CD4-positive, alpha-beta T cell treated with Interleukin-12 subunit alpha and Interleukin-12 subunit beta, for 1 hour (primary cell): ENCODE measurements at regions not wholly inside any gene's neighbourhood (a gene's known extent, or its start where the extent isn't known, plus 50 kb on each side); places are given as distances from the start of the nearest gene placed in this dataset.

Experiments
- DNase-seq: peaks from one replicate; pipeline ENCODE4 v3.0.0-alpha.2; 2020

GRCh38 chr22:49107961-49108530 is 719.6 kb downstream of the BRD1 start:
- DNase-seq: no peak

DNA sequence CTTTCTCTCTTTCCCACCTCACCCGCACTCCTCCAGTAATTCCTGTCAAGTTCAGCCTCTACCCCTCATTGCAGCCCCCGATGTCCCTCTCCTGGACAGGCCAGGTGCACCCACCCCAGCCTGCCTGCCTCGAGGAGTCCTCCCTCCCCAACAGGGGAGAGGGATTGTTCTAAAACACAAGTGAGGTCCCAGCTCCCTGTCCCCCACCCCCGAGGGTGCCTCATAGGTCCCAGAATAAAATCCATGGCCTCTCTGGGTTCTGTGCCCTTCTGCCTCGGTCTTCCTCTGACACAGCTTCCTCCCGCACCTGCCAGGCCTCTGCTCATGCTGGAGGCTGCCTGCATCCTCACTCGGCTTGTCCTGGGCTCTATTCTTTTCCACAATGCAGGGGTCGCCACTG is 720.1 kb downstream of the BRD1 start:
- DNase-seq: no peak

- DNase-seq: no peak
Measured at GRCh38 chr22:49106842-49107152, 720.9 kb downstream of the BRD1 start.

- no peak for DNase-seq
Measured at GRCh38 chr22:49106096-49106841, 721.4 kb downstream of the BRD1 start.

DNA sequence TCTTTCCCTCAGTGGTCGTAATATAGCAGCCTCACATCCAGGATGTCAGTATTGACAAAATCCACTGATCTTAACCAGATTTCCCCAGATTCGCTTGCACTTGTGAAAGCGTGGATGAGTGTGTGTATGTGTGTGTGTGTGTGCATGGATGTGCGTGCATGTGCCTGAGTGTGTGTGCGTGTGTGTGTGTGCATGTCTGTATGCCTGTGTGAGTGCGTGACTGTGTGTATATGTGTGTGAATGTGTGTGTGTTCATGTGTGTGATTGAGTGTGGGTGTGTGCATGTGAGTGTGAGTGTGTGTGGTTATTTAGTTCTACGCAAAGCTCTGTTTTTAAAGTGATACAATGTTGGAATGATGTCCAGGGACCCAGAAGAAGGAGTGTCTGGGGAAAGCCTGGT is 723.2 kb downstream of the BRD1 start:
- no peak for DNase-seq

DNA sequence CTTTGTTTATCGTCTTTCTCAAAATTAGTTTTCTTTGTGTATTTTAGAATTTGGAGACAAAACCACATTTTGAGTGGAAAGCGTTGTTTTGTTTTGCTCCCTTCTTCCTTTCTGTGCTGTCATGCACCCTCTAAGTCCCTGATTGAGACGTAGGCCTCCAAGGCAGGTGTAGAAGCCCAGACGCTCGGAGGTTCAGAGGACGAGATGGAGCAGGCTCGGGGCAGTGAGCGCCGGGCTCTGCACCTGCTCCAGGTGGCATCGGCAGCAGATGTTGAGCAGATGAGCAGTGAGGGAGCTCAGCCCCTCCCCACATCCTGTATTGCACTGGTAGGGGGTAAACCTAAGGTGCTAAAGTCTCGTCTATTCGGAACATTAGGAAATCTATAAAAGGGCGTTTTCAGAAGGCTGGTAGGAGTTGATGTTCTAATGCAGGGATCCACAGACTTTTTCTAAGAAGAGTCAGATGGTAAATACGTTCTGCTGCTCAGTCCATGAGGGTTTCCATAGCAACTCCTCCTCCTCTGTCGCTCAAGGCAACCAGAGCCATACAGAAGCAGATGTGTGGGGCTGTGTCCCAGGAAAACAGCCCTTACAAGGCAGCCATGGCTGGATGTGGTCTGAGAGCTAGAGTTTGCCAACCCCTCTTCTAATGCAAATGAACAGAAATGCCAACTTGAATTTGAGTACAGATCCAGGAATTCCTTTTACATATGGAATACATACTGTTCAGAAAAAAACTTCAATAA is 724.2 kb downstream of the BRD1 start:
- DNase-seq: no peak

- DNase-seq: no peak
Measured at GRCh38 chr22:49102367-49102766, 725.3 kb downstream of the BRD1 start.

DNA sequence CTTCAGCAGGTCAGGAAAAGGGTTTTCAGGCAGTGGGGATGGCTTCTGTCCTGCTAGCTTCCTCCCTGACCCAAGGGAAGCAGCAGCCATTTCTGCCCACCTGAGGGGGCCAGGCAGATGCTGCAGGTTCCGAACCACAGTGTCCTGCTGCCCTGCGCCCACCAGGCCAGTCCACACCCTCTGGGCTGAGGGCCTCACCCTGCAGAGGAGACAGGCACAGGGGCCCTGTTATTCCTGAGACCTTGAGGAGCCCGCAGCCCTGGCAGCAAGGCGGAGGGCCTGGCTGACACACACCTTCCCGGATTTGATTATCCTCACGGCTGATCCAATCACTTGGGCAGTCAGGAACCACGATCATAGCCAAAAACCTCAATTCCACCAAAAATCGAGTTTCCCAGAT is 725.8 kb downstream of the BRD1 start:
- DNase-seq: no peak

GRCh38 chr22:49101225-49101624 is 726.4 kb downstream of the BRD1 start:
- DNase-seq: no peak

DNA sequence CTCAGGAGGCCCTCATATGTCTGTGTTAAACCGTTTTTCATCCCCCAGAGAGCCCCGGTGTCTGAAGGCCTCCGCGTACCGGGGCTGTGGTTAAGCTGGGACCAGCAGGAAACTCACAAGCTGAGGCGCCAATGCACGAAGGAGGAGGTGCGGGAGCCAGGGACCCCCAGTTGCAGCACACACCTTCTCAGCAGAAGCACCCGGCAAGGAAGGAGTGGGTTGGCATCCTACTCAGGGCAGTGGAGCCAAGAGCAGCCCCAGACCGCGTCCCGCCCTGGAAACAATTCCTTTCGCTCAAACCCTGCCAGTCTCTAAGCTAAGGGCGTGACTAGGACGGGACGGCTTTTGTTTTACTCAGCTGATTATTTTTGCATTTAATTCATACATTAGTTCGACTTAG is 726.9 kb downstream of the BRD1 start:
- no peak for DNase-seq

DNA sequence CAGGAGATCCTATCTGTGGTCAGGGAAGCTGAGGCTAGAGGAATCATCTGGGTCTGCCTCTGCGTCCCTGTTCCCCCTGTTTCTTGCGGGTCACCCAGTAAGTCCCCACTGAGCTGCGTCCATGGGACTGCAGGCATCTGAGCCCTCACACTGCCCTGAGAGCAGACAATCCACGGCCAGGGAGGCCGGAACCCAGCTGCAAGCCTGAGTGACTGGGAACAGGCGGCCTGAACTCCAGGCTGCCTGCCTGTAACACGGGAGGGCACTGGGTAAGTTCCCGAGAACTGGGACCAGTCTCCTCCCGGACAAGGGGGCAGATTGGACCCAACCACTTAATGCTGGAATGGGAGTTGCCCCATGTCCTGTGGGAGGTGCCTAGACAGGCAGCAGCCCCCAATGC is 727.4 kb downstream of the BRD1 start:
- DNase-seq: no peak

GRCh38 chr22:49099496-49100124 is 728.1 kb downstream of the BRD1 start:
- no peak for DNase-seq

- DNase-seq: no peak
Measured at GRCh38 chr22:49099089-49099488, 728.6 kb downstream of the BRD1 start.

GRCh38 chr22:49097966-49098365 is 729.7 kb downstream of the BRD1 start:
- no peak for DNase-seq

DNA sequence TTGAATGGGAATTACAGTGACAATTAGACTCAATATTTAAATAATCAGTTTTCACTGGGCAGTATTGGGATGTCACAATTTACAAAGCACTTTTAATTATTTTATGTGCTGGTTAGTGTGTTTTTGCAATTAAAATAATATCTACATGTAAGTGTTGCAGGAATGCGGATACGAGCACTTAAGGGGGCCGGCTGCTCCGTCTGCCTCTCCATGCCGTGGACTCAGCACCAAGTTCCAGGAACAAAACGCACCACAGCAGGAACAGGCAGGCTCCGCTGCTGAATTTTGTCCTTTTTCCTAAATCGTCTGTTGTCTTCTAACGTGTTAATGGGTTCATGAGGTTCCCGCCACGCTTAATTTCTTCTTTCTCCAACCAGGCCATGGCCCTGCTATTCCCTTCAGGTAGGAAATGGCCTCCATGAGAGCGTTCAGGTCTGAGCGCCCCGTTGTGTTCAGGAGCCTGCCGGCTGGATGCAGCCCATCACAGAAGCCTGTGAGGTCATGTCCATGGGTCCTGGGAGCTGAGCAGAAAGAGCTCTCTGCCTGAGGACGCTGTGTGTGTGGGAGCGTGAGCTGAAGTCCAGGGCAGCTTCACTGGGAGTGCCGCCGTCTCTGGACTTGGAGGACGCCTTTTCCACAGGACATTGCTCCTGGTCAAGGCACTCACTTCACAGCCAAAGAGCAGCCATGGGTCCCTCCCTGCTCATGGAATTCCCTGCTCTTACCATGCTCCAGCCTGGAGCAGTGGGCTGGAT is 730.3 kb downstream of the BRD1 start:
- DNase-seq: no peak

GRCh38 chr22:49096476-49096875 is 731.2 kb downstream of the BRD1 start:
- DNase-seq: no peak

DNA sequence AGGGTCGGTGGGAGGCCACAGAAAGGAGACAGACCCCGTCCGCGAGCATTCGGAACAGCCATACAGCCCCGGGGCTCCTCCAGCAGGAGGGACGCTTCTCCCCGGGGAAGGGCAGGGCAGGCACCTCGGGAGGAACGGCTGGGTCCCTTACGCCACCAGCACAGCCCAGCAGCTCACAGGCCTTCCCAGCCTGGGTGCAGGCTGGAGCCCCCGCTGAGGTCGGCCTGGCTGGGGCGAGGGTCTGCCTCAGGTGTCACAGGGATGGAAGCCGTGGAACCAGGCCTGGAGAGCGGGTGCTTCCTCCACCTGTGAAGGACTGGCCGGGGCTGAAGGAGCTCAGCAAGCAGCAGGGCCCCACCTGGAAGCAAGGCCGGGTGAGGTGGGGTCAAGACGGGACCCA is 732.3 kb downstream of the BRD1 start:
- no peak for DNase-seq

DNA sequence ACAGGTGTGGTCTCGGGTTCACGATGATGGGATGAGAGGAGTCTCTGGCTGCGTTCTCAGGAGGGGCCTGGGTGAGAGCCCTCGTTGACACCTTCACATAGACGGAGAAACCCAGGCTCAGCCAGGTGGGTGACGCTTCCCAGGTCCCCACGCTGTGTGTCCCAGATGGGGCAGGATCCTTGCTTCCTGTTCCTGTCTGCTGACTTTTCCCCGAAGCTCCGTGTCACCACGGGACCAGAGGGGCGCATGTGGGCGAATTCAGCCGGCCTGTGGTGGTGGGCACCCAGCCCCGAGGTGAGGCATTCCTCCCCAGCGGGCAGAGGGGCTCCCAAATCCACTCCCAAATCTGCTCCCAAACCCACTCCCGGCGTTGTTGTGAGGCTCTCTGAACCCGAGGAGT is 732.8 kb downstream of the BRD1 start:
- DNase-seq: no peak

GRCh38 chr22:49094151-49094550 is 733.5 kb downstream of the BRD1 start:
- DNase-seq: no peak

GRCh38 chr22:49093192-49093880 is 734.3 kb downstream of the BRD1 start:
- no peak for DNase-seq

GRCh38 chr22:49092716-49093115 is 735.0 kb downstream of the BRD1 start:
- no peak for DNase-seq

DNA sequence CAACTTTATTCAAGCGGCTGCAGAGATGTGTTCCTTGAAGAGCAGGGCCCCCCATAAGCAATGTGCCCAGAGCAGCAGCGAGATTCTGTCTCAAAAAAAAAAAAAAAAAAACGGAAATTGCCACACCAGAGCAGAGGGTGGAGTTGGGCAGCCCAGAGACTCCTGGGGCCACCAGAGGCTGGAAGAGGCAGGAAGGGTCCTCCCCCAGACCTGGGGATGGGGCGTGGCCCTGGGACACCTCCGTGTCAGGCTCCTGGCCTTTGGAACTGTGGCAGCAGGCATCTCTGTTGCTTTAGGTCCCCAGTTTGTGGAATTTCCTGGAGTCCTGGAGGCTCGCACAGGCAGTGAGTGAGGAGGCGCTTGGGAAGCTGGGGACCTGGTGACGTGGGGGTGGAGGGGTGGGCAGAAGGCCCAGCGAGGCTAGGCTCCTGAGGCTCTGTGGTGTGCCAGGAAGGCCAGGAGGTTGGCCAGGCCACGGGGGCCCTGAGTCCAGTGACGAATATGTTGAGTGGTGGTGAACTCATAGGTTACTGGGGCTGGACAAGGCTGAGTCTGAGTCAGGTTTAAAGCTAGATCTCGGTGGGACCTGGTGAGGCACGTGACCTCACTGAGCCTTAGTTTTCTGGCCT is 735.6 kb downstream of the BRD1 start:
- DNase-seq: no peak
